Ovary (tissue), 7 donors: ENCODE measurements at regions not wholly inside any gene's neighbourhood (a gene's known extent, or its start where the extent isn't known, plus 50 kb on each side); places are given as distances from the start of the nearest gene placed in this dataset.

Experiments used
- DNase-seq, 5 donors: peaks; one replicate each; pipeline ENCODE4 v3.0.0-alpha.2; 2019 to 2020
- H3K27ac ChIP-seq, 2 donors: fragments of 200-600 bp; one replicate each; pipeline versions ENCODE4 v1.5.1 to v1.8.0; 2019 to 2022
- H3K27me3 ChIP-seq: fragments of 200-600 bp; one replicate; pipeline ENCODE4 v1.8.0; 2022
- H3K36me3 ChIP-seq: fragments of 200-600 bp; sonication (generic); one replicate; pipeline ENCODE4 v1.5.1; 2019
- H3K4me1 ChIP-seq: one replicate; pipeline ENCODE4 v1.8.1; 2013; ENCODE audit warnings: mild to moderate bottlenecking, moderate library complexity; ENCODE audit not compliant: insufficient read depth
- H3K4me3 ChIP-seq: fragments of 200-600 bp; sonication (generic); one replicate; pipeline ENCODE4 v1.5.1; 2017
- H3K9me3 ChIP-seq, 2 donors: fragments of 200-600 bp in 1 of 2; sonication (generic) in 1 of 2; one replicate each; pipeline versions ENCODE4 v1.5.1 to v1.8.1; 2013 to 2019; ENCODE audit warnings: mild to moderate bottlenecking in 1 of 2, moderate library complexity in 1 of 2
- CTCF ChIP-seq, 3 donors: fragments of 450-650 bp in 2 of 3; fragments of 200-600 bp in 1 of 3; IDR thresholded peaks; one replicate each; pipeline versions ENCODE4 v1.5.1 to v1.8.0; 2016 to 2022; ENCODE audit warnings: antibody characterized with exemption in 3 of 3, mild to moderate bottlenecking in 1 of 3
- EP300 ChIP-seq: sonication (generic); formaldehyde crosslinking; IDR thresholded peaks from one replicate; pipeline ENCODE4 v1.6.1; 2017; ENCODE audit warnings: antibody characterized with exemption
- POLR2A ChIP-seq: fragments of 450-650 bp; IDR thresholded peaks from one replicate; pipeline ENCODE4 v1.6.1; 2017; ENCODE audit warnings: antibody characterized with exemption, mild to moderate bottlenecking, moderate library complexity
- WGBS, 3 donors: extraction: QIAGEN DNeasy Blood & Tissue Kit in 1 of 3; methylation state at CpG; one replicate each; pipeline versions ENCODE4 v1.1.5 to v1.1.7; 2013 to 2017; 5-methylcytosine and 5-hydroxymethylcytosine counted together
- intact Hi-C, 4 donors: fragments of 100-400 bp; cut with DNase I; formaldehyde crosslinking; loops; one replicate each; pipeline versions ENCODE4 v1.11.0 to v1.15.1; 2022 to 2023
- donor health status: DM: no; HTN: no; CAD: no; lungs with moderate emphysema.
- donor health status: DM: no; HTN: no; CAD: no.
- donor health status: Bipolar disorder and iron deficiency.
- donor health status: DM: no; HTN: no; CAD: no.
- donor health status: DM: yes; HTN: yes; CAD: no.

- intact Hi-C loops, result no loop called here
- Histone ChIP-seq H3K27ac (no peak overlapping the region), H3K36me3 (no peaks in the 10 kb centered on the region), H3K4me1 (no peaks in the 10 kb centered on the region), H3K27me3 (no peaks in the 10 kb centered on the region), H3K4me3 (no peak overlapping the region), H3K9me3 (no peaks in the 10 kb centered on the region)
- TF ChIP-seq EP300, result no peak
- no peak for TF ChIP-seq POLR2A
- TF ChIP-seq CTCF (IDR thresholded peaks at IDR 0.05), result no peak
- DNase-seq, result no peak
- WGBS, 3 donors, result 85 to 86% (median 85%) methylated on average over 5 of the region's 5 CpGs
These were observed 93.3 kb upstream of the PRSS58 start for GRCh38 chr7:142351145-142351544.

- intact Hi-C loops, result no loop called here
- no peaks in the 10 kb centered on the region for H3K27me3 ChIP-seq
- no peak overlapping the region for H3K4me3 ChIP-seq
- no peak for DNase-seq
- no peak for TF ChIP-seq POLR2A
- no peak for TF ChIP-seq CTCF (IDR thresholded peaks at IDR 0.05)
- no peak for TF ChIP-seq EP300
- no peaks in the 10 kb centered on the region for H3K36me3 ChIP-seq
- H3K27ac ChIP-seq, result no peak overlapping the region
- no peaks in the 10 kb centered on the region for H3K4me1 ChIP-seq
- no peaks in the 10 kb centered on the region for H3K9me3 ChIP-seq
- 82 to 84% (median 82%) methylated on average over 15 of the region's 15 CpGs for WGBS, 3 donors
These were observed 92.0 kb upstream of the PRSS58 start for GRCh38 chr7:142349670-142350405.

DNA sequence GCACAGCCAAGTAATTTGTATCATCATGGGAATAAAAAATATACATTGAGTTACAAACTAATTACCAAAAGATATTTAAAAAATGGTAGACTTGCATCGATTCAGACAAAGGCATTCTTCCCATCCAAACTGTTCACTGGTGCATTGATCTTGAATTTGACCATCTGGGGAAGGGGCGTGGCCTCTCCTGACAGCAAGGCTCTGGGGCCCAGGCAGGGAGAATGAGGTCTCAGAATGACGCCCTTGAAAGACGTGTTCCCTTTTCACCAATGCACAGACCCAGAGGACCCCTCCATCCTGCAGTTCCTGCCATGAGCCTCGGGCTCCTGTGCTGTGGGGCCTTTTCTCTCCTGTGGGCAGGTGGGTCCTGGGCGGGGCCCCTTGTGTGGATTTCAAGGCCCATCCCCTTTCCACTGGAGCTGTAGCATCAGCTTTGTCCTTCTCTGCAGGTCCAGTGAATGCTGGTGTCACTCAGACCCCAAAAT lies 91.1 kb upstream of the PRSS58 start:
- intact Hi-C loops, result no loop called here
- Histone ChIP-seq H3K9me3 (no peaks in the 10 kb centered on the region), H3K36me3 (no peaks in the 10 kb centered on the region), H3K27ac (no peak overlapping the region), H3K4me1 (no peaks in the 10 kb centered on the region), H3K4me3 (no peak overlapping the region), H3K27me3 (no peaks in the 10 kb centered on the region)
- WGBS, 3 donors, result 70 to 75% (median 73%) methylated on average over 5 to 6 of the region's 6 CpGs
- DNase-seq, result no peak
- TF ChIP-seq CTCF (IDR thresholded peaks at IDR 0.05) (no peak), POLR2A (no peak), EP300 (no peak)

DNA sequence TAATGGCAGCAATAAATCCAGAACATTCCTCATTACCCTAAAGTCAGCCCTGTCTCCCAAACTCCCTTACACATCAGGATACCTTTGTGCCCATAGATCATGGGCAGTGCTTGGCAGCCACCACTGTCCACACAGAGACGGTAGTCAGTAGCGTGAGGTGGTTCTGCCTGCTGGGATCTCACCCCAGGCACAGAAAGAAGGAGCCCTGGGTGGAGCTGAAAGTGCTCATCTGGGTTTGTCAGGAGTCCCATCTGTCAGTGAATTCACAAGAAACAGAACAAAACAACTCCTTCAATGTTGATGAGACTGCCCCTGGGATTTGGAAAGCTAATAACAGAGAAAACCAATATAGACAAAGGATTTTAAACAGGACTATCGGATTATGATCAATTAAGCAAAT lies 90.2 kb upstream of the PRSS58 start:
- Histone ChIP-seq H3K9me3 (no peaks in the 10 kb centered on the region), H3K4me3 (no peak overlapping the region), H3K4me1 (no peaks in the 10 kb centered on the region), H3K36me3 (no peaks in the 10 kb centered on the region), H3K27me3 (no peaks in the 10 kb centered on the region), H3K27ac (no peak overlapping the region)
- TF ChIP-seq EP300 (no peak), POLR2A (no peak), CTCF (IDR thresholded peaks at IDR 0.05) (no peak)
- no peak for DNase-seq
- 55 to 64% (median 61%) methylated on average over 3 of the region's 3 CpGs for WGBS, 3 donors
- intact Hi-C loops, result no loop called here
